ENCODE measurements at regions not wholly inside any gene's neighbourhood (a gene's known extent, or its start where the extent isn't known, plus 50 kb on each side); places are given as distances from the start of the nearest gene placed in this dataset.

DNA sequence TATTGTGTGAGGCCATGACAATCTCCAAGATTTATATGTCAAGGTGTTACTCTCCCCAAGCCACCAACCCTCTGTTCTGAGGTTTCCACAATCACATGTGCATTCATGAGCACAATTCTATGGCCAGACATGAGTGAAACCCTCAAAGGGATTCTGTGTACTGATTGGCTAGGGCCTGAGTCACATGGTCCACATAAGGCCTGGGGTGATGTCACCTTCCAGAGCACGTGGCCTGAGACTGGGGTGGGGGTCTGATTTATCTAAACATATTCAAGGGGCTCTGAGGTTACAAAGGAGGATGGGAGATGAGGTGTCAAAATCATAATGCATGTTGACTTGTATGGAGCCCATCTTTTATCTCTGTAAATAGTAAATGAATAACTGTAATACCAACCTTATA lies 1369.9 kb upstream of the TMEM132C start:
- no peaks in the 10 kb centered on the region for H3K27me3 ChIP-seq (ENCODE audit: control insufficient read depth, insufficient read depth, low read length)
- no peak for DNase-seq (ENCODE audit: low read depth, low spot score)
- no peak overlapping the region for H3K27ac ChIP-seq (ENCODE audit: low read depth, low read length)
- H3K4me3 ChIP-seq (ENCODE audit: low read depth, low read length), result no peak overlapping the region
- CTCF ChIA-PET, result no interaction called here
- no peak for TF ChIP-seq CTCF (IDR thresholded peaks at IDR 0.05; ENCODE audit: low read depth, low read length)
- peaks cover 18% of the 10 kb centered on the region for H3K9me3 ChIP-seq (ENCODE audit: control insufficient read depth, insufficient read depth, low read length)
- POLR2A ChIA-PET, result no interaction called here

DNA sequence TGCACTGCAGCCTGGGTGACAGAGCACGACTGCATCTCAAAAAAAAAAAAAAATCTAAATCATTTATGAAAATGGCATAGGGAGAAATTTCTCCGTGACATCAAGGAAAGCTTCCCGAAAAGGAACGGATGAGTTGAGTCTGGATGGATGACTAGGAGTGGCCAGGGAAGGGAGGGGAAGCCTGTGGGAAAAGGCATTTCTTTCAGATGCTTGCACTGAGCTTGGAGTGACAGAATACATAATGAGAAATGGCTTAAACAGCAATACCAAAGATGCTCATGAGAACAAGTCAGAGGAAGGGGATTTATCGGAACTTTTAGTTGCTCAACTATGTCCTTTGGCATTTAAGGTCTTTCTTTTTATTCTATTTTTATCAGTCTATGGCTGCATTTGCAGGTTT lies 1369.2 kb upstream of the TMEM132C start:
- ChIA-PET POLR2A (no interaction called here), CTCF (no interaction called here)
- Histone ChIP-seq H3K9me3 (ENCODE audit: control insufficient read depth, insufficient read depth, low read length) (peaks cover 18% of the 10 kb centered on the region), H3K27ac (ENCODE audit: low read depth, low read length) (no peak overlapping the region), H3K27me3 (ENCODE audit: control insufficient read depth, insufficient read depth, low read length) (no peaks in the 10 kb centered on the region), H3K4me3 (ENCODE audit: low read depth, low read length) (no peak overlapping the region)
- no peak for DNase-seq (ENCODE audit: low read depth, low spot score)
- TF ChIP-seq CTCF (IDR thresholded peaks at IDR 0.05; ENCODE audit: low read depth, low read length), result no peak

- no peak for TF ChIP-seq CTCF (IDR thresholded peaks at IDR 0.05; ENCODE audit: low read depth, low read length)
- POLR2A ChIA-PET, result no interaction called here
- CTCF ChIA-PET, result no interaction called here
Measured at GRCh38 chr12:126898562-126898961, 1368.4 kb upstream of the TMEM132C start.

DNA sequence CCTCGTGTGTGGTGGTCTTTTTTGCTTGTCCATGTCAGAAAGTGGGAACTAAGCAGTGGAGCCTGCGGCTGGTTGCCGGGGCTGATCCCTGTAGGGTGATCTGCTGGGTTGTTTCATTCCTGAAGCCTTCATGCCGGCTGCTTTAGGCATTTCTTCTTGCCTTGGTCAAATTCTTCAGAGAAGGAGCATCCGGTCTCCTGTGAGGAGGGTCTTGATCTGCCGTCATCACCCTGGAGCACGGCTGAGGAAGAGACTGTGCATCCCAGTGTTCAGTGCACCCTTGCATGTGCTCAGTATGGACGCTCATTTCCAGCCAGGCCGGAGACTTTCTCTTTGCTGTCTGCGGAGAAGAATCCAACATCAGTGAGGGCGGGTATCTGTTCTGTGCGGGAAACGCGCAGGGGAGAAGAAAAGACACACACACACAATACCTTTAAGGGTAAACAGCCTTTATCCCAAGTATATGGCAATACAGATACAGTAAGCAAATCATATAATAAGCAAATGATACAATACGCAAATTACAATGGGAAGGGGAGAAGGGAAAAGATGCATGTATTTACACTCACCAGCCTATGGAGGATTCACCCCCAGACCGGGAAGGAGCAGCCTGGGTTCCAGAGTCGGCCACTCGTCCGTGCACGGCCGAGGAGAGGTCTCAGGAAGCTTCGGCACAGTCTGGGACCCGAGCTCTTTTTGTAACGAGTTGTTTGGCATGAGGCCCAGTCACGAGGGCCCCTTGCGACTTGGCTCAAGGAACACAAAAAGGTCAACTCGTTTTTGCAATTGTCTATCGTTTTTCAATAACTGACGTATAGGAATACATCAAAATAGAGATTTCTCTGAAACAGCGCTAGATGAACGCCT lies 1366.8 kb upstream of the TMEM132C start:
- DNase-seq (ENCODE audit: low read depth, low spot score), result no peak
- TF ChIP-seq CTCF (IDR thresholded peaks at IDR 0.05; ENCODE audit: low read depth, low read length), result no peak
- Histone ChIP-seq H3K27ac (ENCODE audit: low read depth, low read length) (no peak overlapping the region), H3K4me3 (ENCODE audit: low read depth, low read length) (no peak overlapping the region), H3K27me3 (ENCODE audit: control insufficient read depth, insufficient read depth, low read length) (no peaks in the 10 kb centered on the region), H3K9me3 (ENCODE audit: control insufficient read depth, insufficient read depth, low read length) (peaks cover 31% of the 10 kb centered on the region)
- ChIA-PET CTCF (no interaction called here), POLR2A (no interaction called here)

More at GRCh38 chr12:126898562-126898961, 1368.4 kb upstream of the TMEM132C start:
- no peaks in the 10 kb centered on the region for H3K27me3 ChIP-seq (ENCODE audit: control insufficient read depth, insufficient read depth, low read length)
- no peak for DNase-seq (ENCODE audit: low read depth, low spot score)
- peaks cover 21% of the 10 kb centered on the region for H3K9me3 ChIP-seq (ENCODE audit: control insufficient read depth, insufficient read depth, low read length)
- H3K4me3 ChIP-seq (ENCODE audit: low read depth, low read length), result no peak overlapping the region
- no peak overlapping the region for H3K27ac ChIP-seq (ENCODE audit: low read depth, low read length)

- no peak overlapping the region for H3K4me3 ChIP-seq (ENCODE audit: low read depth, low read length)
- H3K27ac ChIP-seq (ENCODE audit: low read depth, low read length), result no peak overlapping the region
- ChIA-PET POLR2A (no interaction called here), CTCF (no interaction called here)
- H3K27me3 ChIP-seq (ENCODE audit: control insufficient read depth, insufficient read depth, low read length), result no peaks in the 10 kb centered on the region
- H3K9me3 ChIP-seq (ENCODE audit: control insufficient read depth, insufficient read depth, low read length), result peaks cover 32% of the 10 kb centered on the region
- no peak for TF ChIP-seq CTCF (IDR thresholded peaks at IDR 0.05; ENCODE audit: low read depth, low read length)
- DNase-seq (ENCODE audit: low read depth, low spot score), result no peak
Measured at GRCh38 chr12:126903027-126903876, 1363.7 kb upstream of the TMEM132C start.
